Stimulated activated CD4-positive, alpha-beta T cell treated with anti-CD3 and anti-CD28 coated beads, Interleukin-15, amount 100 ng/mL, for 1 hour (primary cell): ENCODE measurements at regions not wholly inside any gene's neighbourhood (a gene's known extent, or its start where the extent isn't known, plus 50 kb on each side); places are given as distances from the start of the nearest gene placed in this dataset.

ENCODE experiments used
- DNase-seq, 2 donors: peaks; one replicate each; pipeline ENCODE4 v3.0.0-alpha.2; 2020; ENCODE audit warnings: low read depth in 1 of 2, low spot score in 1 of 2

- DNase-seq, result no peak
These were observed 112.8 kb upstream of the PSMD7 start for GRCh38 chr16:74183601-74184360.

GRCh38 chr16:74169687-74170376 lies 126.8 kb upstream of the PSMD7 start:
- DNase-seq, result no peak

GRCh38 chr16:74169066-74169465 lies 127.5 kb upstream of the PSMD7 start:
- DNase-seq, result no peak

- no peak for DNase-seq
These were observed 128.2 kb upstream of the PSMD7 start for GRCh38 chr16:74168445-74168844.

- DNase-seq, result no peak
These were observed 130.2 kb upstream of the PSMD7 start for GRCh38 chr16:74166456-74166855.

GRCh38 chr16:74165566-74166080 lies 131.0 kb upstream of the PSMD7 start:
- no peak for DNase-seq

- DNase-seq, result no peak
These were observed 135.9 kb upstream of the PSMD7 start for GRCh38 chr16:74160759-74161158.

GRCh38 chr16:74153773-74154172 lies 142.8 kb upstream of the PSMD7 start:
- DNase-seq, result no peak

- DNase-seq, result no peak
These were observed 150.0 kb upstream of the PSMD7 start for GRCh38 chr16:74146643-74147042.

GRCh38 chr16:74143171-74143570 lies 153.4 kb upstream of the PSMD7 start:
- no peak for DNase-seq

GRCh38 chr16:74141015-74141414 lies 155.6 kb upstream of the PSMD7 start:
- DNase-seq, result no peak

- DNase-seq, result no peak
These were observed 156.1 kb upstream of the PSMD7 start for GRCh38 chr16:74140557-74140956.

GRCh38 chr16:74123826-74124225 lies 172.8 kb upstream of the PSMD7 start:
- no peak for DNase-seq

GRCh38 chr16:74123195-74123594 lies 173.4 kb upstream of the PSMD7 start:
- no peak for DNase-seq

- no peak for DNase-seq
These were observed 178.8 kb upstream of the PSMD7 start for GRCh38 chr16:74117798-74118197.

GRCh38 chr16:74113545-74113944 lies 183.1 kb upstream of the PSMD7 start:
- DNase-seq, result no peak

- DNase-seq, result no peak
These were observed 185.1 kb upstream of the PSMD7 start for GRCh38 chr16:74111456-74111982.

- DNase-seq, result no peak
These were observed 188.6 kb upstream of the PSMD7 start for GRCh38 chr16:74107795-74108610.

GRCh38 chr16:74104022-74104421 lies 192.6 kb upstream of the PSMD7 start:
- DNase-seq, result no peak

GRCh38 chr16:74101379-74102137 lies 195.1 kb upstream of the PSMD7 start:
- DNase-seq, result no peak
